Naive thymus-derived CD4-positive, alpha-beta T cell (primary cell): ENCODE measurements at regions not wholly inside any gene's neighbourhood (a gene's known extent, or its start where the extent isn't known, plus 50 kb on each side); places are given as distances from the start of the nearest gene placed in this dataset.

Experiments
- ATAC-seq: fragments of 150-1000 bp; cut with Tn5 transposase; 2 replicates; pipeline ENCODE4 v1.10.0; 2021; ENCODE audit warnings: mild to moderate bottlenecking, moderate library complexity
- CTCF ChIA-PET: fragments of 350-600 bp; sonication (Branson Sonifier 250); formaldehyde crosslinking; loops from one replicate; lab custom pipeline; 2021; ENCODE audit warnings: antibody characterized with exemption; lab: Charles Lee
- POLR2A ChIA-PET: fragments of 350-600 bp; sonication (Branson Sonifier 250); formaldehyde crosslinking; loops from one replicate; lab custom pipeline; 2021; ENCODE audit warnings: antibody characterized with exemption, inconsistent platforms; lab: Charles Lee
- DNase-seq, 9 donors: peaks; one replicate each; pipeline versions ENCODE4 v3.0.0 to v3.0.0-alpha.2; 2020 to 2022; ENCODE audit warnings: mixed read lengths in 1 of 9
- H3K27ac ChIP-seq: one replicate; pipeline ENCODE4 v1.7.0; 2013; ENCODE audit warnings: mild to moderate bottlenecking, low read depth, low read length, moderate library complexity
- H3K27me3 ChIP-seq, 2 donors: one replicate each; pipeline ENCODE4 v1.7.0; 2013; ENCODE audit warnings: low read length in 2 of 2, mild to moderate bottlenecking in 2 of 2, moderate library complexity in 2 of 2; ENCODE audit not compliant: control insufficient read depth in 2 of 2, insufficient read depth in 2 of 2
- H3K36me3 ChIP-seq, 3 experiments: 1 replicate in 2 of 3; 2 replicates in 1 of 3; pipeline ENCODE4 v1.7.0; 2013; ENCODE audit warnings: low read length in 3 of 3, mild to moderate bottlenecking in 3 of 3, moderate library complexity in 1 of 3; ENCODE audit not compliant: insufficient read depth in 3 of 3, control insufficient read depth in 2 of 3
- H3K4me1 ChIP-seq, 2 donors: one replicate each; pipeline ENCODE4 v1.7.0; 2013; ENCODE audit warnings: low read length in 2 of 2, mild to moderate bottlenecking in 2 of 2, moderate library complexity in 1 of 2; ENCODE audit not compliant: control insufficient read depth in 2 of 2, insufficient read depth in 2 of 2
- H3K4me3 ChIP-seq: 2 replicates; pipeline ENCODE4 v1.7.0; 2013; ENCODE audit warnings: mild to moderate bottlenecking, low read length
- H3K9me3 ChIP-seq, 3 experiments: 1 replicate in 2 of 3; 2 replicates in 1 of 3; pipeline ENCODE4 v1.7.0; 2013; ENCODE audit warnings: low read length in 3 of 3; ENCODE audit not compliant: control insufficient read depth in 2 of 3
- H3K27ac Mint-ChIP-seq, 9 donors: one replicate each; pipeline ENCODE4 v1.8.0; 2020 to 2022; ENCODE audit warnings: mixed read lengths in 9 of 9, mild to moderate bottlenecking in 8 of 9, moderate library complexity in 5 of 9, inconsistent platforms in 2 of 9
- H3K27me3 Mint-ChIP-seq, 5 donors: one replicate each; pipeline ENCODE4 v1.8.0; 2021 to 2022; ENCODE audit warnings: mixed read lengths in 5 of 5, mild to moderate bottlenecking in 1 of 5
- H3K36me3 Mint-ChIP-seq, 5 donors: one replicate each; pipeline ENCODE4 v1.8.0; 2020 to 2022; ENCODE audit warnings: mixed read lengths in 5 of 5, mild to moderate bottlenecking in 3 of 5, inconsistent platforms in 1 of 5
- H3K4me1 Mint-ChIP-seq, 7 donors: one replicate each; pipeline ENCODE4 v1.8.0; 2020 to 2022; ENCODE audit warnings: mixed read lengths in 7 of 7, mild to moderate bottlenecking in 3 of 7, inconsistent platforms in 1 of 7
- H3K4me3 Mint-ChIP-seq, 10 donors: one replicate each; pipeline ENCODE4 v1.8.0; 2020 to 2022; ENCODE audit warnings: mild to moderate bottlenecking in 10 of 10, mixed read lengths in 10 of 10, moderate library complexity in 6 of 10, inconsistent platforms in 2 of 10
- H3K9me3 Mint-ChIP-seq, 11 donors: one replicate each; pipeline ENCODE4 v1.8.0; 2020 to 2022; ENCODE audit warnings: mixed read lengths in 11 of 11, mild to moderate bottlenecking in 4 of 11, inconsistent platforms in 1 of 11, moderate library complexity in 1 of 11
- intact Hi-C, 2 donors: fragments of 100-400 bp; cut with micrococcal nuclease; formaldehyde crosslinking; loops; one replicate each; pipeline ENCODE4 v1.15.1; 2023

GRCh38 chr5:114255260-114255659, 106.6 kb upstream of the KCNN2 start:
- no peak for ATAC-seq
- peaks cover 0 to 12% (median 5%) of the 10 kb centered on the region in 11 donors for H3K9me3 Mint-ChIP-seq
- POLR2A ChIA-PET: no interaction called here

GRCh38 chr5:114261989-114262388, 99.9 kb upstream of the KCNN2 start:
- no peak for ATAC-seq
- Mint-ChIP-seq H3K36me3 (peaks cover 0 to 6% (median 0%) of the 10 kb centered on the region in 5 donors), H3K27ac (no peak overlapping the region), H3K9me3 (peaks cover 0 to 12% (median 2%) of the 10 kb centered on the region in 11 donors), H3K4me1 (no peaks in the 10 kb centered on the region), H3K27me3 (no peaks in the 10 kb centered on the region), H3K4me3 (no peak overlapping the region)
- H3K36me3 ChIP-seq: no peaks in the 10 kb centered on the region
- CTCF ChIA-PET: no interaction called here
- DNase-seq: no peak
- POLR2A ChIA-PET: no interaction called here
- no peak overlapping the region for H3K27ac ChIP-seq
- no peaks in the 10 kb centered on the region for H3K27me3 ChIP-seq
- no peaks in the 10 kb centered on the region for H3K9me3 ChIP-seq
- no peaks in the 10 kb centered on the region for H3K4me1 ChIP-seq
- H3K4me3 ChIP-seq: no peak overlapping the region
- intact Hi-C loops: no loop called here

More at GRCh38 chr5:114255260-114255659, 106.6 kb upstream of the KCNN2 start:
- Histone ChIP-seq H3K9me3 (no peaks in the 10 kb centered on the region), H3K27me3 (no peaks in the 10 kb centered on the region), H3K4me3 (no peak overlapping the region), H3K4me1 (no peaks in the 10 kb centered on the region), H3K27ac (no peak overlapping the region), H3K36me3 (no peaks in the 10 kb centered on the region)
- H3K36me3 Mint-ChIP-seq: peaks cover 0 to 6% (median 0%) of the 10 kb centered on the region in 5 donors
- H3K4me1 Mint-ChIP-seq: no peaks in the 10 kb centered on the region
- CTCF ChIA-PET: no interaction called here
- H3K27ac Mint-ChIP-seq: no peak overlapping the region
- intact Hi-C loops: no loop called here
- no peak overlapping the region for H3K4me3 Mint-ChIP-seq
- DNase-seq: no peak
- H3K27me3 Mint-ChIP-seq: no peaks in the 10 kb centered on the region

- Histone ChIP-seq H3K4me3 (no peak overlapping the region), H3K36me3 (no peaks in the 10 kb centered on the region), H3K4me1 (no peaks in the 10 kb centered on the region), H3K27me3 (no peaks in the 10 kb centered on the region), H3K9me3 (no peaks in the 10 kb centered on the region), H3K27ac (no peak overlapping the region)
- no peak for ATAC-seq
- H3K4me3 Mint-ChIP-seq: no peak overlapping the region
- peaks cover 0 to 2% (median 0%) of the 10 kb centered on the region in 11 donors for H3K9me3 Mint-ChIP-seq
- no peak overlapping the region for H3K27ac Mint-ChIP-seq
- no peaks in the 10 kb centered on the region for H3K36me3 Mint-ChIP-seq
- POLR2A ChIA-PET: no interaction called here
- intact Hi-C loops: no loop called here
- peaks cover 0 to 4% (median 0%) of the 10 kb centered on the region in 5 donors for H3K27me3 Mint-ChIP-seq
- CTCF ChIA-PET: no interaction called here
- DNase-seq: no peak
- no peaks in the 10 kb centered on the region for H3K4me1 Mint-ChIP-seq
Measured at GRCh38 chr5:114265432-114266060, 96.3 kb upstream of the KCNN2 start.

GRCh38 chr5:114266374-114266773, 95.5 kb upstream of the KCNN2 start:
- H3K4me3 ChIP-seq: no peak overlapping the region
- POLR2A ChIA-PET: no interaction called here
- CTCF ChIA-PET: no interaction called here
- Mint-ChIP-seq H3K27me3 (peaks cover 0 to 4% (median 0%) of the 10 kb centered on the region in 5 donors), H3K4me1 (no peaks in the 10 kb centered on the region), H3K4me3 (no peak overlapping the region), H3K36me3 (no peaks in the 10 kb centered on the region), H3K9me3 (peaks cover 0 to 2% (median 0%) of the 10 kb centered on the region in 11 donors), H3K27ac (no peak overlapping the region)
- no peaks in the 10 kb centered on the region for H3K4me1 ChIP-seq
- H3K9me3 ChIP-seq: no peaks in the 10 kb centered on the region
- intact Hi-C loops: no loop called here
- DNase-seq: no peak
- no peaks in the 10 kb centered on the region for H3K27me3 ChIP-seq
- ATAC-seq: no peak
- no peak overlapping the region for H3K27ac ChIP-seq
- no peaks in the 10 kb centered on the region for H3K36me3 ChIP-seq

GRCh38 chr5:114296191-114296590, 65.7 kb upstream of the KCNN2 start:
- no peak for ATAC-seq
- no peaks in the 10 kb centered on the region for H3K4me1 Mint-ChIP-seq
- no peak for DNase-seq

GRCh38 chr5:114297915-114298314, 64.0 kb upstream of the KCNN2 start:
- Mint-ChIP-seq H3K36me3 (no peaks in the 10 kb centered on the region), H3K9me3 (peaks cover 0 to 6% (median 2%) of the 10 kb centered on the region in 11 donors), H3K4me3 (no peak overlapping the region), H3K27ac (no peak overlapping the region), H3K27me3 (no peaks in the 10 kb centered on the region), H3K4me1 (no peaks in the 10 kb centered on the region)
- no peak overlapping the region for H3K4me3 ChIP-seq
- no peaks in the 10 kb centered on the region for H3K4me1 ChIP-seq
- no peaks in the 10 kb centered on the region for H3K27me3 ChIP-seq
- CTCF ChIA-PET: no interaction called here
- no peaks in the 10 kb centered on the region for H3K36me3 ChIP-seq
- POLR2A ChIA-PET: no interaction called here
- no peaks in the 10 kb centered on the region for H3K9me3 ChIP-seq
- intact Hi-C loops: no loop called here
- no peak overlapping the region for H3K27ac ChIP-seq
- DNase-seq: no peak
- ATAC-seq: no peak

More at GRCh38 chr5:114296191-114296590, 65.7 kb upstream of the KCNN2 start:
- Mint-ChIP-seq H3K4me3 (no peak overlapping the region), H3K27me3 (no peaks in the 10 kb centered on the region), H3K9me3 (peaks cover 0 to 6% (median 2%) of the 10 kb centered on the region in 11 donors), H3K27ac (no peak overlapping the region), H3K36me3 (no peaks in the 10 kb centered on the region)
- H3K4me3 ChIP-seq: no peak overlapping the region
- no peaks in the 10 kb centered on the region for H3K36me3 ChIP-seq
- H3K4me1 ChIP-seq: no peaks in the 10 kb centered on the region
- no peaks in the 10 kb centered on the region for H3K9me3 ChIP-seq
- POLR2A ChIA-PET: no interaction called here
- intact Hi-C loops: no loop called here
- CTCF ChIA-PET: no interaction called here
- H3K27me3 ChIP-seq: no peaks in the 10 kb centered on the region
- no peak overlapping the region for H3K27ac ChIP-seq
